ENCODE measurements at regions not wholly inside any gene's neighbourhood (a gene's known extent, or its start where the extent isn't known, plus 50 kb on each side); places are given as distances from the start of the nearest gene placed in this dataset.

DNA sequence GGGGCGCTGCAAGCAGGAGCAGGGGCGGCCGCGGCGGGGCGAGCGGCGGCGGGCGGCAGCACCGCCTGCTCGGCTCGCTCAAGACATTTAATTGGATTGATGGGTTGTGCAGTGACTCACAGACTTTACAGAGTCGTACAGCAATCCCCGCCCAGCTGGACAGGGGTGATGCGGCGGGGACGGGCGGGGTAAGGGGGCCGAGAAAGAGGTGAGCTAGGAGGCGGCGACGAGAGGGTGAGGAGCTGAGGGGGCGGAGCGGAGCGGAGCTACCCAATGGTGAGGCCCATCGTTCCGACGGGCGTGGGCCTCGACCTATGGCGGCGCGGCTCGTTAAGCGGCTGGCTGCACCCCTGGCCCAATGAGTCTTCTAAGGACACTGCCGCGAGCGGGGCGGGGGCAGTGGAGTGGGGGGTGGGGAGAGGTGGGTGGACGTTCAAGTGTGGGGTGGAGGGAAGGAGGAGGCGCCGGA, 97.1 kb upstream of the SERTAD2 start:
- Histone ChIP-seq H3K9me3 (no peaks in the 10 kb centered on the region), H3K27ac (peak overlapping the region; percentile 94 to 98 (median 98)), H3K4me3 (peak overlapping the region; percentile 67 to 78 (median 72)), H3K27me3 (no peaks in the 10 kb centered on the region), H3K36me3 (no peaks in the 10 kb centered on the region), H3K4me1 (peaks cover 0 to 26% (median 14%) of the 10 kb centered on the region in 4 donors)
- TF ChIP-seq POLR2A (IDR thresholded peaks at IDR 0.05) (peak; percentile 98 to 99), EP300 (IDR thresholded peaks at IDR 0.05) (peak in 2 of 4 donors; percentile 3 to 15), POLR2AphosphoS5 (IDR thresholded peaks at IDR 0.05) (peak; percentile 94 to 99 (median 98)), CTCF (IDR thresholded peaks at IDR 0.05) (no peak)
- peak; percentile 100 for DNase-seq
- intact Hi-C loops (cut with DNase I) = loop anchor here (1.0 to 10.0 kb wide), 4 partner anchors 16 to 226 kb away; partner anchors contain the start of genes AFTPH and SERTAD2
- WGBS, 2 donors = 1% methylated on average over 43 of the region's 43 CpGs

- intact Hi-C loops (cut with DNase I) = loop anchor here (1.0 to 10.0 kb wide), 4 partner anchors 16 to 227 kb away; partner anchors contain the start of genes AFTPH and SERTAD2
- no peaks in the 10 kb centered on the region for H3K36me3 ChIP-seq
- 1% methylated on average over 59 of the region's 59 CpGs for WGBS, 2 donors
- peaks cover 0 to 26% (median 14%) of the 10 kb centered on the region in 4 donors for H3K4me1 ChIP-seq
- TF ChIP-seq POLR2A (IDR thresholded peaks at IDR 0.05) (peak; percentile 85 to 94), CTCF (IDR thresholded peaks at IDR 0.05) (peak; percentile 62 to 85 (median 83)), EP300 (IDR thresholded peaks at IDR 0.05) (peak in 3 of 4 donors; percentile 24 to 68 (median 43)), POLR2AphosphoS5 (IDR thresholded peaks at IDR 0.05) (peak; percentile 85 to 97 (median 93))
- H3K9me3 ChIP-seq = no peaks in the 10 kb centered on the region
- peak; percentile 100 for DNase-seq
- H3K27ac ChIP-seq = peak overlapping the region; percentile 94 to 98 (median 98)
- no peaks in the 10 kb centered on the region for H3K27me3 ChIP-seq
- peak overlapping the region; percentile 56 to 78 (median 62) for H3K4me3 ChIP-seq
Measured at GRCh38 chr2:64751286-64752260, 97.9 kb upstream of the SERTAD2 start.

GRCh38 chr2:64753399-64753798, 99.7 kb upstream of the SERTAD2 start:
- Histone ChIP-seq H3K4me3 (no peak overlapping the region), H3K27ac (no peak overlapping the region), H3K36me3 (no peaks in the 10 kb centered on the region), H3K27me3 (no peaks in the 10 kb centered on the region), H3K9me3 (no peaks in the 10 kb centered on the region), H3K4me1 (peaks cover 0 to 23% (median 14%) of the 10 kb centered on the region in 4 donors)
- intact Hi-C loops (cut with DNase I) = loop anchor here (10.0 kb wide), 1 partner anchor 229 kb away; the partner anchor contains the start of gene AFTPH
- WGBS, 2 donors = 52 to 55% methylated on average over 2 of the region's 2 CpGs
- no peak for DNase-seq
- TF ChIP-seq POLR2AphosphoS5 (IDR thresholded peaks at IDR 0.05) = no peak
- no peak for TF ChIP-seq POLR2A (IDR thresholded peaks at IDR 0.05)

DNA sequence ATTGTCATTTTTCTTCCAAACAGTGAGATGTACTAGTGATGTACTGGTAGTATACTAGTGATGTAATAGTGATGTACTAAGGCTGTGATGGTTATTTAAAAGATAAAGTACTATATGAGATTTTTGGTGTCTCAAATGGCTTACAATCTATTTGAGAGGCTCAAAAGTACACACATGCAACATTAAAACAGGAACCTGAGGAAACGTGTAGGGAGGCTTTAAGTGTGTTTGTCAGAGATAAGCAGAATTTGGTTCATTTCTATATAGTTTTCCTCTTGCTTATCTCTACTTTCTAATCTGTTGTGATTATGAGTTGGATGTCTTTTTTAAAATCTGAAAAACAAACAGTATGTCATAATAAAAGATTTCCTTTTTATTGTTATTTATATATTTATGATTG, 100.9 kb upstream of the SERTAD2 start:
- Histone ChIP-seq H3K9me3 (no peaks in the 10 kb centered on the region), H3K27me3 (no peaks in the 10 kb centered on the region), H3K4me3 (no peak overlapping the region), H3K27ac (no peak overlapping the region), H3K36me3 (no peaks in the 10 kb centered on the region), H3K4me1 (peaks cover 0 to 12% (median 4%) of the 10 kb centered on the region in 4 donors)
- WGBS, 2 donors = 37 to 66% methylated on average over 1 of the region's 1 CpG
- no peak for DNase-seq
- intact Hi-C loops (cut with DNase I) = loop anchor here (10.0 kb wide), 1 partner anchor 230 kb away; the partner anchor contains the start of gene AFTPH
- no peak for TF ChIP-seq CTCF (IDR thresholded peaks at IDR 0.05)
- no peak for TF ChIP-seq POLR2AphosphoS5 (IDR thresholded peaks at IDR 0.05)
- TF ChIP-seq EP300 (IDR thresholded peaks at IDR 0.05) = no peak
- no peak for TF ChIP-seq POLR2A (IDR thresholded peaks at IDR 0.05)

DNA sequence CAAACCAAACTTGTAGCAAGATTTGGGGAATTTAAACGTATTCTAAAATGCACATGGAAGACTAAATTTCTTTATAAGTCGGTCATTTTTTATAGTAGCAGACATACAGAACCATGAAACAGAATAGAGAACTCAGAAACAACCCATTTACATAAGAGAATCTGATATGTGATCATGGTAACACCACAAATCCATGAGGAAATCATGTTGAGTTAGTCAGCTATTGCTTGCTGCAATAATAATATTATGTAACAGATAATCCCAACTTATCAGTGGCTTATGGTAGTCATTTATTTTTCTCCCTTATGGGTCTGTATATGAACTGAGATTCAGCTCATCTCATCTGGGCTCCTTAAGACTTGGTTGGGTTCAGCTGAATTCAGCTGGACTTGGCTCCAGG, 103.4 kb upstream of the SERTAD2 start:
- no peak for DNase-seq
- Histone ChIP-seq H3K27me3 (no peaks in the 10 kb centered on the region), H3K4me1 (peaks cover 0 to 6% (median under 1%) of the 10 kb centered on the region in 4 donors), H3K4me3 (no peak overlapping the region), H3K27ac (no peak overlapping the region), H3K9me3 (no peaks in the 10 kb centered on the region), H3K36me3 (no peaks in the 10 kb centered on the region)
- intact Hi-C loops (cut with DNase I) = loop anchor here (10.0 kb wide), 1 partner anchor 232 kb away; the partner anchor contains the start of gene AFTPH
- TF ChIP-seq POLR2A (IDR thresholded peaks at IDR 0.05) (no peak), POLR2AphosphoS5 (IDR thresholded peaks at IDR 0.05) (no peak), EP300 (IDR thresholded peaks at IDR 0.05) (no peak), CTCF (IDR thresholded peaks at IDR 0.05) (no peak)
- WGBS, 2 donors = 90 to 91% methylated on average over 2 of the region's 2 CpGs

All from sigmoid colon (tissue), 6 donors.